HG02943 (cell line): ENCODE measurements at regions not wholly inside any gene's neighbourhood (a gene's known extent, or its start where the extent isn't known, plus 50 kb on each side); places are given as distances from the start of the nearest gene placed in this dataset.

Experiments
- ATAC-seq: cut with Tn5 transposase; IDR thresholded peaks from one replicate; pipeline ENCODE4 v1.9.1; 2021; ENCODE audit warnings: mild to moderate bottlenecking, low read depth, moderate library complexity; ENCODE audit not compliant: unreplicated experiment

DNA sequence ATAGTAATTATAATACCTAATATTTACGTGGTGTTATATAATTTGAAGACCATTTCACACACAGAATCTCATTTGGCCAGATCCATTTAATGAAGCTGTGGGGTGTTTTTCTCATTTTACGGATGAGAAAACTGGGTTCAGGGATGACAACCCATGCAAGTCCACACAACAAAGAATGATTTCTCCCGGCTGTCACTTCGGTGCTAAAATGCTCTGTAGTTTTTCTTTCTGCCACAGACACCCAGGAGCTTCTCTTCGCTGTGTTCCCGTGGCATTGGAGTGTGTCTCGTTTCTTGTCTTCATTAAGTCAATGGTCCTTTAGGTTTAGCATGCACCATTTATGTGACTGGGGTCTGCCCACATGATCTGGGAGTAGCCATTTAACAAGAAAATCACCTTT is 308.5 kb downstream of the ENC1 start:
- no peak for ATAC-seq

DNA sequence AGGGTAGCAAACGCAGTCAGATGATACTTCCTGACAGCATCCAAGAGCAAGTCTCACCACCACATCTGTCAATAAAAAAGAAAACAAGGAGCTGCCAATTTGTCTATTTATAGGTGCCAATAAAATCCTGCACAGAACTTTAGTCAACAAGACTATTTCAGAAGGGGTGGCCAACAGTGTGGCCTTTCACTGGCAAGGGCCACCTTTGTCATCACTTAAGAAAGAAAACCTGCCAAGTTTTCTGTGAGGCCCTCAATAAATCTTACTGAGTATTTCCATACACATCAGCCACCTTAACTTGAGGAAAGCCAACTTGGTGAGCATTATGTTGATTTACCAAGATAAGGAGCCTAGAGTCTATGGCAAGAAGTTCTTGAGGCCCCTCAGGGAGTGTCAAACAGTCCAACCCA is 312.3 kb downstream of the ENC1 start:
- ATAC-seq = no peak

DNA sequence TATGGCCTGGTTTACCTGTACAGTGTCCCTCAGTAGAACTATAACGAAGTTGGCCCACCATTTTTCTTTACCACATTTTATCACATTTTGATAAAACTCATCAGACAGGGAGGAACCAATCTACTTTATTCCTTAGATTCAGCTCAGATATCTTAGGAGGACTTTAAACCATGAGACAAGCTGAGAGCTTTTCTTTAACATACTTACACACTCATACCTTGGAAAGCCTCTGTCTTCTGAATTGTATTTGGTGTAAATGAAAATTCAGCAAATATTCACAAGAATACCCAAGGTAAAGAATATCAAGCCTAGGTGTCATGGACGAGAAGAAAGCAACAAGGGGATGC is 313.2 kb downstream of the ENC1 start:
- ATAC-seq = no peak

- ATAC-seq = peak; percentile 72
Measured at GRCh38 chr5:74326571-74327338, 313.8 kb downstream of the ENC1 start.

DNA sequence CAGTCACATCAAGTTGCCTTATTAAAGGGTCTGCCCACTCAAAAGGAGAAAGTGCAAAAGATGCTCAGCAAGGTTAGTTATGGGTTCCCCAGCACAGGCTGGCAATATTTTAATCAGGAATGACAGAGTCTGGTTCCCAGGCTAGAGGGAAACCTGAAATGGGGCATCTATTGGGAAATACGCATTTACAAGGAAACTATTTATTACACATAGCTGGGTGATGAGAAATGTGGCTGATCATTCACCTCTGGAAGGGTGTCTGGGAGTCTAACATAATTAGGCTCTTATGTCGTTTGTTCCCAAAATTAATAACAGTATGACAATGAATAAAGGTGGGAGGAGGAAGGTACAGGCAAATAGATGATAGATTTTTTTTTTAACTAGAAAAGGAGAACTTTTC is 314.7 kb downstream of the ENC1 start:
- no peak for ATAC-seq

DNA sequence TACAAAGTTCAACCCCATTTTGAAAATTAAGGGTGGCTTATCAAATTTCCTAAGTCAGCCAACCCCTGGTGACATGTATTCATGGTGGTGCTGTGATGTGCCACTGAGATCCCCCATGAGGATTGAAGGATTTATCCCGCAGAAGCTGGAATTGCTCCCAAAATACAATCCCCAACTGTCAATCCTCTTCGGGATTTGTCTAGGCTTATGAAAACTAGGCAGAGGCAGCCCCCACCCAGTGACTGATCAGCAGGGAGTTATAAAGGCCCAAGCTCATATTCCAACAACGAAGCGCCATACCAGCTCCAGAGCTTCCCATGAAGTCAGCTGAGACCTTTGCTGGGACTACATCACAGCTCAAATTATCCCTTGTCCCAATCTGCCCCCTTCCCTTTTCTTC is 316.0 kb downstream of the ENC1 start:
- ATAC-seq = no peak

- ATAC-seq = no peak
Measured at GRCh38 chr5:74322944-74323343, 317.6 kb downstream of the ENC1 start.

DNA sequence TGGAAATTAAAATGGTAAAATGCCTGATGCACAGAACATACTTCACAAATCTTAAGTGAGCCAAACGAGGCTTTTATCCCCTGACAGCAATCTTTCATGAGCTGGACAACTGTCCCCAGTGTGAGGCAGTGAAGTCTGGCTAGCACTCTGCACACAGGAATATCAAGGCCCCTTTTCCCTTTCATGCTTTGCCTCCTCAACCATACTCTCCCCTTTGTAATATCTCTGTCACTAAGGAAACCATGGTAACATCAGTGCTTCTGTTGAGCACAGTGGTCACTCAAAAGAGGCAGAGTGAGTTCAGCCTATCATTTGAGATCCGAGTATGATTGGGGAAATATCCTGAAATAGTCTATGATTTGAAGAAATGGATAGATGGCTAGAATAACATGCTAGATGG is 318.3 kb downstream of the ENC1 start:
- ATAC-seq = no peak

GRCh38 chr5:74321326-74321725 is 319.2 kb downstream of the ENC1 start:
- no peak for ATAC-seq

DNA sequence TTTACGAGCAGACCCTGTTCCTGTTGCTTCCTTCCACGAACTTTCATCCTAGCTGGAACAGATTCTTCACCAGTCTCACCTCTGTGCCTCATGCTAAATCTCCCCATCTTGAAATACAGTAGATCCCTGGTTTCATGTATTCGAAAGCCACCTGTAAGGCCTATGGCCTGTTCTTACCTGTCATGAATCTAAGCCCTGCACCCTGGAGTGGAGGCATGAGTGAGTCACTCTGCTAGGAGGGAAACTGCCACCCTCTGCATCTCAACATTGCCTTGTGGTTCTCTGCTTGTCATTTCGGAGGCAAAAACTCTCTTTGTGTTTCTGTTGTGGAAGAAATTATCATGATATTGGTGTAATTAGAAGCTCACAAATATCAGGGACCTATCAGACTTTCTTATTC is 320.0 kb downstream of the ENC1 start:
- no peak for ATAC-seq

DNA sequence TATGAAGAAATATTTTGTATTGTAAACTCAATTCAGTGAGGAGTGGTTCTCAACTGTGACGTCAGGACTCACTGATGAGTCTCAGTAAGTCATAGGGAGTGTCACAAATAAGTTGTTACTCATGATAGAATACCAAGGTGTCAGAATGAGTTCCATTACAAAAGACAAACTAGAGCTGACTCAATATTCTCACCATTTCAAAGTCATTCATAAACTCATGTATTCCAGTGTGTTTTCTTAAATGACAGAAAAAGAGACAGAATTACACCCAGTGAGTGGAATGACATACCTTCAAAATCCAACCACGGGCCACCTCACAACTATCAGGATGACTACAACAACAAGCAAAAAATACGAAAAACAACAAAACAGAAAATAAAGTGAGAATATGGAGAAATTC is 321.5 kb downstream of the ENC1 start:
- ATAC-seq = no peak

DNA sequence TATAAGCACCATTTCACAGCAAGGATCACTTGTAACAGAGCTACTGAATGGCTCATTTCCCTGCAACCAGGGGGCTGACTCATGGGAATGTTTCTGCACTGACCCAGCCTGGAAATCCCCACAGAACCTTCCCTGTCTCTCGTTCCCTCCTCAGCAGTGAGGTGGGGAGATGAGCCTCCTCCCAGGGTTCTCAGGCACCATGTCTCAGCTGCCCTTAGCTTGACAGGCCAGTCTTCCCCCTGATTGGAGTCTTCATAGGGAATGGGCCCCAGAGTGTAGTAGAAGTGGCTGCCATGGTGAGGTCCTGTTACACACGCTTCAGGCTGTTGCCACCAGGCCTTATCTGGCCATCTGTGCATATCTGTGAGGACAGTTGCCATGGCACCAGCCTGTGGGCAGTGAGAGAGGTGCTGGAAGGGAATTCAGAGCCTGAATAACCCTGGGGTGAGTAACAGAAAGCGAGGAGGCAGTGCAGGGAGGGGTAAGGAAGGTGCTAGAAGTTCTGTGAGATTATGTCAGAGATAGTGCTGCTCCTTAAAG is 324.4 kb downstream of the ENC1 start:
- no peak for ATAC-seq

GRCh38 chr5:74314906-74315305 is 325.6 kb downstream of the ENC1 start:
- ATAC-seq = no peak

DNA sequence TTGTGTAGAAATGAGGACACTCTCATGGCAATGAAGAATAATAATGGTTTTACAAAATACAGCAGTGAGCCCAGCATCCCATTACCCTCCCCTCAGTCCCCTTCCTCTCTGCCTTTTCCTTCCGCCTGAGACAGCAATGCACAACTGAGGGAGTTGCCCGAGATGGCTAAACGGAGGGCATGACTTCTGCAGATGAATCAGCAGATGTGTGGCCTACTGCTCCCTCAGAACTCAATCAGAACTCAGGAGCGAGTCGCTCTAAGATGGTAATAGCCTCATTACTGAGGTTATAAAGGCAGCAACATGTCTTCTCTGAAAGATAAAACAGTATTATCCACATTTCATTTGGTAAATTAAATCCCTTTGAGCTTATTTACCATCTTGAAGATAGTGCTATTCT is 326.6 kb downstream of the ENC1 start:
- ATAC-seq = no peak

GRCh38 chr5:74312746-74313145 is 327.8 kb downstream of the ENC1 start:
- no peak for ATAC-seq

DNA sequence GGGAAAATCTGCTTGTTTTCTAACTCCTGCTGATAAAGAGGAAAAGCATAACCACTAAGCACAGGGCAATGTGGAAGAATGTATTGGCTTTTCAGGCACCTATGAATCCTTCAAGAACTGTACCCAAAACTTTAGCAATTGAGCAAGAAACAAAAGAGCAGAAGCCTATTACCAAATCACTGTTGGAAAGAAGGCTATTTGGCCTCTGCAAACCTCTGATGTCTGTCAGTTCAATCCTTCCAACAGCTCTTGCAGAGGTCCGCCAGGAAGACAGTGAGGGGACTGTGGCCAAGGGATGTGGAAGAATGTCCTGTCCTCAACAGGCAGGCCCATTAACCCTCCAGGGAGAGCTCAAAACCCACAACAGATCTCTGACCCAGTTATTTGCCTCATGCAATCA is 328.6 kb downstream of the ENC1 start:
- no peak for ATAC-seq

- no peak for ATAC-seq
Measured at GRCh38 chr5:74310997-74311930, 329.3 kb downstream of the ENC1 start.

GRCh38 chr5:74310386-74310785 is 330.1 kb downstream of the ENC1 start:
- no peak for ATAC-seq

GRCh38 chr5:74309050-74309449 is 331.5 kb downstream of the ENC1 start:
- ATAC-seq = no peak

GRCh38 chr5:74306845-74307244 is 333.7 kb downstream of the ENC1 start:
- no peak for ATAC-seq

- ATAC-seq = no peak
Measured at GRCh38 chr5:74304536-74304935, 336.0 kb downstream of the ENC1 start.

- ATAC-seq = no peak
Measured at GRCh38 chr5:74303578-74303977, 336.9 kb downstream of the ENC1 start.
